CD14-positive monocyte (primary cell): ENCODE measurements at regions not wholly inside any gene's neighbourhood (a gene's known extent, or its start where the extent isn't known, plus 50 kb on each side); places are given as distances from the start of the nearest gene placed in this dataset.
A peak's percentile ranks its signal among the peaks of the same experiment; 100 is the strongest.

Experiments used
- DNase-seq, 3 donors: peaks; one replicate each; pipeline ENCODE4 v3.0.0-alpha.2; 2011 to 2022
- H2AFZ ChIP-seq: 2 replicates; pipeline ENCODE4 v1.6.0; 2012; ENCODE audit warnings: mild to moderate bottlenecking, low read depth, low read length, inconsistent platforms; ENCODE audit not compliant: insufficient read depth, poor library complexity, severe bottlenecking
- H3K27ac ChIP-seq, 2 donors: 1 replicate in 1 of 2; 2 replicates in 1 of 2; pipeline ENCODE4 v1.5.1; 2012 to 2013; ENCODE audit warnings: low read length in 2 of 2, control low read depth in 1 of 2, inconsistent platforms in 1 of 2, low read depth in 1 of 2, mild to moderate bottlenecking in 1 of 2
- H3K27me3 ChIP-seq, 2 donors: one replicate each; pipeline versions ENCODE4 v1.6.0 to v1.6.1; 2011 to 2013; ENCODE audit warnings: low read length in 2 of 2; ENCODE audit not compliant: control insufficient read depth in 2 of 2, insufficient read depth in 2 of 2
- H3K36me3 ChIP-seq, 2 donors: replicated peaks in 1 of 2; 1 replicate in 1 of 2; 2 replicates in 1 of 2; pipeline versions ENCODE4 v1.5.1 to v1.6.1; 2012 to 2013; ENCODE audit warnings: low read length in 2 of 2, control low read depth in 1 of 2, inconsistent platforms in 1 of 2, mild to moderate bottlenecking in 1 of 2; ENCODE audit not compliant: insufficient read depth in 2 of 2, control insufficient read depth in 1 of 2
- H3K4me1 ChIP-seq, 2 donors: 1 replicate in 1 of 2; 2 replicates in 1 of 2; pipeline versions ENCODE4 v1.5.1 to v1.6.1; 2012 to 2013; ENCODE audit warnings: low read length in 2 of 2, control low read depth in 1 of 2, inconsistent platforms in 1 of 2, mild to moderate bottlenecking in 1 of 2, moderate library complexity in 1 of 2; ENCODE audit not compliant: insufficient read depth in 2 of 2, control insufficient read depth in 1 of 2
- H3K4me2 ChIP-seq: replicated peaks from 2 replicates; pipeline ENCODE3; 2012; ENCODE audit warnings: low read length, moderate library complexity, mild to moderate bottlenecking; ENCODE audit not compliant: poor library complexity, severe bottlenecking; ENCODE audit errors: extremely low read depth
- H3K4me3 ChIP-seq, 3 experiments: fragments of 200-600 bp in 1 of 3; sonication (generic) in 1 of 3; replicated peaks in 1 of 3; 1 replicate in 2 of 3; 2 replicates in 1 of 3; pipeline ENCODE4 v1.5.1; 2011 to 2013; ENCODE audit warnings: low read length in 3 of 3, mild to moderate bottlenecking in 3 of 3, control low read depth in 2 of 3, low read depth in 2 of 3, inconsistent platforms in 1 of 3, moderate library complexity in 1 of 3
- H3K79me2 ChIP-seq: 2 replicates; pipeline ENCODE4 v1.6.0; 2012; ENCODE audit warnings: mild to moderate bottlenecking, control low read depth, inconsistent platforms, low read length, moderate library complexity; ENCODE audit not compliant: insufficient read depth
- H3K9ac ChIP-seq: 2 replicates; pipeline ENCODE4 v1.6.0; 2017; ENCODE audit warnings: low read length, mild to moderate bottlenecking; ENCODE audit not compliant: insufficient read depth, poor library complexity, severe bottlenecking
- H3K9me3 ChIP-seq, 2 donors: replicated peaks in 1 of 2; 1 replicate in 1 of 2; 2 replicates in 1 of 2; pipeline versions ENCODE4 v1.5.1 to v1.6.1; 2012 to 2013; ENCODE audit warnings: low read length in 2 of 2, control low read depth in 1 of 2; ENCODE audit not compliant: control insufficient read depth in 1 of 2, insufficient read depth in 1 of 2
- H4K20me1 ChIP-seq: 2 replicates; pipeline ENCODE4 v1.6.0; 2012; ENCODE audit warnings: mild to moderate bottlenecking, low read length, control low read depth, moderate library complexity; ENCODE audit not compliant: insufficient read depth
- H3K27ac Mint-ChIP-seq, 7 donors: one replicate each; pipeline ENCODE4 v1.8.0; 2020; ENCODE audit warnings: mild to moderate bottlenecking in 7 of 7, mixed read lengths in 7 of 7, moderate library complexity in 6 of 7, inconsistent platforms in 2 of 7
- H3K27me3 Mint-ChIP-seq, 3 donors: one replicate each; pipeline ENCODE4 v1.8.0; 2021 to 2022; ENCODE audit warnings: low read depth in 3 of 3, mild to moderate bottlenecking in 3 of 3, mixed read lengths in 3 of 3, moderate library complexity in 3 of 3, inconsistent platforms in 1 of 3
- H3K36me3 Mint-ChIP-seq, 2 donors: one replicate each; pipeline ENCODE4 v1.8.0; 2020; ENCODE audit warnings: mixed read lengths in 2 of 2, inconsistent platforms in 1 of 2, mild to moderate bottlenecking in 1 of 2
- H3K4me1 Mint-ChIP-seq: one replicate; pipeline ENCODE4 v1.8.0; 2020; ENCODE audit warnings: mild to moderate bottlenecking, mixed read lengths
- H3K4me3 Mint-ChIP-seq, 2 donors: one replicate each; pipeline ENCODE4 v1.8.0; 2020; ENCODE audit warnings: mild to moderate bottlenecking in 2 of 2, mixed read lengths in 2 of 2, moderate library complexity in 1 of 2
- H3K9me3 Mint-ChIP-seq, 7 donors: one replicate each; pipeline ENCODE4 v1.8.0; 2020 to 2022; ENCODE audit warnings: mixed read lengths in 7 of 7, mild to moderate bottlenecking in 6 of 7, moderate library complexity in 6 of 7, inconsistent platforms in 2 of 7
- CTCF ChIP-seq: fragments of 200-600 bp; IDR thresholded peaks from one replicate; pipeline ENCODE4 v1.8.0; 2022; ENCODE audit warnings: antibody characterized with exemption, mild to moderate bottlenecking
- WGBS: methylation state at CpG from one replicate; pipeline ENCODE4 v1.1.5; 2013; ENCODE audit warnings: missing lambda C conversion rate; ENCODE audit not compliant: insufficient coverage; 5-methylcytosine and 5-hydroxymethylcytosine counted together
- intact Hi-C, 2 donors: fragments of 100-400 bp; cut with micrococcal nuclease; formaldehyde crosslinking; loops; one replicate each; pipeline versions ENCODE4 v1.15.0 to v1.15.1; 2023

GRCh38 chr2:128690431-128690830 is 371.8 kb upstream of the HS6ST1 start:
- Histone ChIP-seq H4K20me1 (no peaks in the 10 kb centered on the region), H3K79me2 (no peaks in the 10 kb centered on the region), H3K4me2 (no peak overlapping the region), H3K36me3 (no peaks in the 10 kb centered on the region), H3K9ac (no peak overlapping the region), H3K27me3 (no peaks in the 10 kb centered on the region), H3K9me3 (no peaks in the 10 kb centered on the region), H3K4me1 (peaks cover 18 to 23% of the 10 kb centered on the region in 2 donors), H3K27ac (no peak overlapping the region), H2AFZ (no peak overlapping the region), H3K4me3 (no peak overlapping the region)
- no peak overlapping the region for H3K27ac Mint-ChIP-seq
- no peak for TF ChIP-seq CTCF
- no peaks in the 10 kb centered on the region for H3K9me3 Mint-ChIP-seq
- no peak for DNase-seq
- 92% methylated on average over 6 of the region's 14 CpGs for WGBS
- no peak overlapping the region for H3K4me3 Mint-ChIP-seq
- H3K36me3 Mint-ChIP-seq = no peaks in the 10 kb centered on the region
- intact Hi-C loops = no loop called here
- H3K27me3 Mint-ChIP-seq = peaks cover 4 to 7% (median 6%) of the 10 kb centered on the region in 3 donors
- H3K4me1 Mint-ChIP-seq = peaks cover 21% of the 10 kb centered on the region

- peak overlapping the region in 1 of 7 donors; percentile 32 for H3K27ac Mint-ChIP-seq
- no peak overlapping the region for H2AFZ ChIP-seq
- no peaks in the 10 kb centered on the region for H3K79me2 ChIP-seq
- no peak overlapping the region for H3K4me3 ChIP-seq
- H3K27me3 ChIP-seq = no peaks in the 10 kb centered on the region
- H3K36me3 Mint-ChIP-seq = no peaks in the 10 kb centered on the region
- peaks cover 14 to 18% of the 10 kb centered on the region in 2 donors for H3K4me1 ChIP-seq
- no peaks in the 10 kb centered on the region for H4K20me1 ChIP-seq
- H3K36me3 ChIP-seq = no peaks in the 10 kb centered on the region
- H3K9me3 ChIP-seq = no peaks in the 10 kb centered on the region
- WGBS = 84% methylated on average over 9 of the region's 9 CpGs
- no peak overlapping the region for H3K4me2 ChIP-seq
- no peak overlapping the region for H3K9ac ChIP-seq
- intact Hi-C loops = no loop called here
- H3K4me3 Mint-ChIP-seq = no peak overlapping the region
- no peak for TF ChIP-seq CTCF
- no peak overlapping the region for H3K27ac ChIP-seq
- H3K27me3 Mint-ChIP-seq = peaks cover 4 to 7% (median 6%) of the 10 kb centered on the region in 3 donors
- H3K4me1 Mint-ChIP-seq = peaks cover 17% of the 10 kb centered on the region
- no peak for DNase-seq
- no peaks in the 10 kb centered on the region for H3K9me3 Mint-ChIP-seq
These were observed 372.2 kb upstream of the HS6ST1 start for GRCh38 chr2:128690869-128691268.
